ENCODE measurements at regions not wholly inside any gene's neighbourhood (a gene's known extent, or its start where the extent isn't known, plus 50 kb on each side); places are given as distances from the start of the nearest gene placed in this dataset.

DNA sequence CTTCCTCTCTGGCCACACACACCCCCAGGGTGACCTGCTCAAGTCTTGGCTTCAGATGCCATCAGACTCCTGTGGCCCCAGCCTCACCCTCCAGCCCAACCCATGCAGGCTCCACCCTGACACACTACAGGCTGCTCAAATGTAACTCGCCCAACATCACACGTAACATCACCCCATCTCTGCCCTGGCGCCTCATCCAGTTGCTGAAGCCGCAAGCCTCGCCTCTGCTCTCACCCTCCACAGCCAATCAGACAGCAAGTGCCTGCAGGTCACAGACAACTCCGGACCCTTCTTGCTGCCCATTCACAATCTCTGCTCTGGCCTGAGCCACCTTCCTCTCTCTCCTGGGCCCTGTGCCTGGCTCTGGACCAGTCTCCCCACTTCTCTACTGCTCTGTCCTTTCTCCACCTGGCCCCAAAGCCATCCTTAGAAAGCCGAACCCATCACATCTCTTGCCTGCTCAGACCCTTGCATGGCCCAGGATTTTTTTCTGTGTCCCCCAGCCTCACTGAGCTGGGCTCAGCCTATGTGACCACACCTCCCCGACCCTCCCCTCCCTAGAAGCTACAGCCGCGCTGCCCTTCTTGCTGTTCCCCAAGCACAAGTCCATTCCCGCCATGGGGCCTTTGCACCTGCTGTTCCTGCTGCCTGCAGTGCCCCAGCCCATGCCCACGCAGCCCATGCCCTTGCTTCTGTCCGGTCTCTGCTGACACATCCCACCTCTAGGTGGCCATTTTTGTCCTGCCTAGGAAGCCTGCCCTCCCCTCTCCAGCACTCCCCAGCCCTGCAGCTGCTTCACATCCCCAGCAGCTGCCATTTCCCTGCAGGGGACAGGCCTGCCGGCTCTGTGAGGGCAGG, 333.9 kb downstream of the CTTN start:
- Histone ChIP-seq H3K79me2 (ENCODE audit: insufficient read depth, low read length) (no peaks in the 10 kb centered on the region), H3K4me3 (ENCODE audit: insufficient read depth, low read depth, low read length) (no peak overlapping the region), H4K20me1 (ENCODE audit: insufficient read depth, low read length) (no peaks in the 10 kb centered on the region), H3K9me3 (ENCODE audit: insufficient read depth, low read depth, low read length) (no peaks in the 10 kb centered on the region), H3K36me3 (ENCODE audit: insufficient read depth, low read length) (no peaks in the 10 kb centered on the region), H3K27ac (ENCODE audit: low read depth, low read length) (no peak overlapping the region), H3K27me3 (ENCODE audit: insufficient read depth, low read length) (no peaks in the 10 kb centered on the region), H3K4me2 (ENCODE audit: low read length) (no peak overlapping the region), H2AFZ (ENCODE audit: low read depth, low read length) (no peak overlapping the region), H3K9ac (ENCODE audit: low read length) (no peak overlapping the region), H3K4me1 (ENCODE audit: insufficient read depth, low read length) (no peaks in the 10 kb centered on the region)
- DNase-seq (ENCODE audit: low read depth) = no peak
- peaks cover under 1% of the 10 kb centered on the region for H3K36me3 Mint-ChIP-seq (ENCODE audit: low read depth, unreplicated experiment)
- FAIRE-seq = no peak
- peaks cover 38% of the 10 kb centered on the region for H3K27me3 Mint-ChIP-seq (ENCODE audit: low read depth, unreplicated experiment)
- TF ChIP-seq EZH2 (IDR thresholded peaks at IDR 0.05; ENCODE audit: insufficient read depth, low read length) = no peak
- no peak for TF ChIP-seq CTCF (IDR thresholded peaks at IDR 0.05; ENCODE audit: insufficient read depth, low read depth, low read length)
- peaks cover 3% of the 10 kb centered on the region for H3K4me1 Mint-ChIP-seq (ENCODE audit: low read depth, unreplicated experiment)
- H3K9me3 Mint-ChIP-seq (ENCODE audit: unreplicated experiment) = peaks cover 4% of the 10 kb centered on the region
- no peak overlapping the region for H3K4me3 Mint-ChIP-seq (ENCODE audit: unreplicated experiment)
- no peak overlapping the region for H3K27ac Mint-ChIP-seq (ENCODE audit: unreplicated experiment)

DNA sequence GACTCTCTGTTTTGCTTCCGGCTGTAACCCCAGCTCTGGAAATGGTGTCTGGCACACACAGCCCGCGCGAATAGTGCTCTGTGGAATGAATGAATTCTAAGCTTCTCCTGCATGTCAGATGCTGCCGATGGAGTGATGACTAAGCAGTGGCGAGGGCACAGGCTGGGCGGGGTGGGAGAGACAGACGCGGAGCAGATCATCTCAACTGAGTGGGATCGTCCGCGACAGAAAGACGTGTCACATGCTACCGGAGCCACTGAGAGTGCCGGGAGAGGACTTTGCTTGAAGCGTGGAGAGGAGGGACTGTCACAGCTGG, 334.5 kb downstream of the CTTN start:
- Histone ChIP-seq H3K4me1 (ENCODE audit: insufficient read depth, low read length) (no peaks in the 10 kb centered on the region), H3K79me2 (ENCODE audit: insufficient read depth, low read length) (no peaks in the 10 kb centered on the region), H3K4me2 (ENCODE audit: low read length) (no peak overlapping the region), H3K9ac (ENCODE audit: low read length) (no peak overlapping the region), H3K36me3 (ENCODE audit: insufficient read depth, low read length) (no peaks in the 10 kb centered on the region), H4K20me1 (ENCODE audit: insufficient read depth, low read length) (no peaks in the 10 kb centered on the region), H3K4me3 (ENCODE audit: insufficient read depth, low read depth, low read length) (no peak overlapping the region), H3K27ac (ENCODE audit: low read depth, low read length) (no peak overlapping the region), H2AFZ (ENCODE audit: low read depth, low read length) (no peak overlapping the region), H3K27me3 (ENCODE audit: insufficient read depth, low read length) (no peaks in the 10 kb centered on the region), H3K9me3 (ENCODE audit: insufficient read depth, low read depth, low read length) (no peaks in the 10 kb centered on the region)
- TF ChIP-seq EZH2 (IDR thresholded peaks at IDR 0.05; ENCODE audit: insufficient read depth, low read length) (no peak), CTCF (IDR thresholded peaks at IDR 0.05; ENCODE audit: insufficient read depth, low read depth, low read length) (no peak)
- Mint-ChIP-seq H3K4me3 (ENCODE audit: unreplicated experiment) (no peak overlapping the region), H3K9me3 (ENCODE audit: unreplicated experiment) (peaks cover 10% of the 10 kb centered on the region), H3K27me3 (ENCODE audit: low read depth, unreplicated experiment) (peaks cover 39% of the 10 kb centered on the region), H3K4me1 (ENCODE audit: low read depth, unreplicated experiment) (peaks cover 3% of the 10 kb centered on the region), H3K27ac (ENCODE audit: unreplicated experiment) (no peak overlapping the region), H3K36me3 (ENCODE audit: low read depth, unreplicated experiment) (peaks cover 2% of the 10 kb centered on the region)
- DNase-seq (ENCODE audit: low read depth) (no peak), FAIRE-seq (no peak)
